Retina (tissue), 1 donor: ENCODE measurements at regions not wholly inside any gene's neighbourhood (a gene's known extent, or its start where the extent isn't known, plus 50 kb on each side); places are given as distances from the start of the nearest gene placed in this dataset.

Experiments used
- DNase-seq: peaks from one replicate; pipeline ENCODE4 v3.0.0-alpha.2; 2016

GRCh38 chr6:82836022-82836575 is 229.5 kb downstream of the UBE3D start:
- DNase-seq, result no peak

DNA sequence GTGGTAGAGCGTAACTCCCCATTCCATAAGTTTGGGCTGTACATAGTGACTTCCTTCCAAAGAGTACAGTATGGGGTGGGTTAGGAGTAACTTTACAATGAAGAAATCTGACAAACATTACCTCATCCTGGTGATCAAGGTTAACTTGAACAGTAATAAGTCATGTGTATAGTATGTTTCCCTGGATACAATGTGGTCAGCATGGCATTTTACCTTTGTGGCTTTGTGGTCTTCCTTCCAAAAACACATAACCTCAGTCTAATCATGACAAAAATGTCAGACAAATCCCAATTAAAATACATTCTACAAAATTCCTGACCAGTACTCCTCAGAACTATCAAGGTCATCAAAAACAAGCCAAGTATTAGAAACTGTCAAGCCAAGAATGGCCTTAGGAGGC is 225.1 kb downstream of the UBE3D start:
- no peak for DNase-seq

DNA sequence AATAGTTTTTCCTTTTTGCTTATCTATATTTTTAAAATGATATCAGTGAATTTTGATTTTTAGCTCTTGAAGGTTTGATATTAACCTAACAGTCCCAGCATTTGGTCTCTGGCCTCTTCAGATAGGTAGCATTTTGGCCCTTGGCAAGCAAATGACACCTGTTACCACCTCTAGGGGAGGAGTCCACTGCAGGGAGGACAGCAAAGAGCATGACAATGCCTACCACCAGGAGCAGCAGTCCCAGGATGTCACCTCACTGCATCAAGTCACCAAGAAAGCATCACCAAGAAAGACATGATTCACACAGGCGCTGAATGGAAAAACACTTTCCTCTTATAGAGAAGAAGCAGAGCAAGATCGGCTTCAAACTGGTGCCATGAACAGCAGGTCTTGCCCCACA is 224.3 kb downstream of the UBE3D start:
- DNase-seq, result no peak
